Activated CD8-positive, alpha-beta memory T cell treated with anti-CD3 and anti-CD28 coated beads, Interleukin-2, amount 10 ng/mL, durations not matched to agents 7 days and 5 days (primary cell): ENCODE measurements at regions not wholly inside any gene's neighbourhood (a gene's known extent, or its start where the extent isn't known, plus 50 kb on each side); places are given as distances from the start of the nearest gene placed in this dataset.
"Not testable (repeated sequence)": the region's sequence is repeated elsewhere in the genome, so short reads cannot be mapped to it uniquely, and the experiment has no call there.

ENCODE experiments used
- ATAC-seq: fragments of 150-1000 bp; cut with Tn5 transposase; one replicate; pipeline ENCODE4 v1.10.0; 2021; ENCODE audit warnings: moderate library complexity
- CTCF ChIA-PET: fragments of 350-600 bp; sonication (Branson Sonifier 250); formaldehyde crosslinking; loops from one replicate; lab custom pipeline; 2021; ENCODE audit warnings: antibody characterized with exemption; lab: Charles Lee
- DNase-seq: peaks from one replicate; pipeline ENCODE4 v3.0.0-alpha.2; 2020
- H3K27ac Mint-ChIP-seq: one replicate; pipeline ENCODE4 v1.8.0; 2021; ENCODE audit warnings: mild to moderate bottlenecking, mixed read lengths
- H3K27me3 Mint-ChIP-seq: one replicate; pipeline ENCODE4 v1.8.0; 2021; ENCODE audit warnings: mixed read lengths
- H3K36me3 Mint-ChIP-seq: one replicate; pipeline ENCODE4 v1.8.0; 2021; ENCODE audit warnings: mild to moderate bottlenecking, mixed read lengths
- H3K4me1 Mint-ChIP-seq: one replicate; pipeline ENCODE4 v1.8.0; 2021; ENCODE audit warnings: mixed read lengths
- H3K4me3 Mint-ChIP-seq: one replicate; pipeline ENCODE4 v1.8.0; 2021; ENCODE audit warnings: mild to moderate bottlenecking, moderate library complexity, mixed read lengths
- H3K9me3 Mint-ChIP-seq: one replicate; pipeline ENCODE4 v1.8.0; 2022; ENCODE audit warnings: low read depth, mixed read lengths

- no peaks in the 10 kb centered on the region for H3K36me3 Mint-ChIP-seq
- no peak for ATAC-seq
- no peak overlapping the region for H3K4me3 Mint-ChIP-seq
- H3K27me3 Mint-ChIP-seq, result no peaks in the 10 kb centered on the region
- H3K9me3 Mint-ChIP-seq, result peaks cover 15% of the 10 kb centered on the region
- CTCF ChIA-PET, result no interaction called here
- no peak for DNase-seq
- H3K4me1 Mint-ChIP-seq, result no peaks in the 10 kb centered on the region
- no peak overlapping the region for H3K27ac Mint-ChIP-seq
Measured at GRCh38 chr7:79761876-79762429, 308.5 kb upstream of the MAGI2 start.

- ATAC-seq, H3K4me3 Mint-ChIP-seq, CTCF ChIA-PET, H3K27me3 Mint-ChIP-seq, H3K9me3 Mint-ChIP-seq, H3K36me3 Mint-ChIP-seq, H3K4me1 Mint-ChIP-seq, H3K27ac Mint-ChIP-seq, DNase-seq: not testable (repeated sequence)
Measured at GRCh38 chr7:79750941-79751340, 297.5 kb upstream of the MAGI2 start.

GRCh38 chr7:79749856-79750255 lies 296.4 kb upstream of the MAGI2 start:
- Mint-ChIP-seq H3K27ac (no peak overlapping the region), H3K4me3 (no peak overlapping the region), H3K27me3 (no peaks in the 10 kb centered on the region), H3K9me3 (peaks cover 6% of the 10 kb centered on the region), H3K4me1 (no peaks in the 10 kb centered on the region), H3K36me3 (no peaks in the 10 kb centered on the region)
- CTCF ChIA-PET, result no interaction called here
- DNase-seq, result no peak
- no peak for ATAC-seq

- peaks cover 14% of the 10 kb centered on the region for H3K9me3 Mint-ChIP-seq
Measured at GRCh38 chr7:79741684-79742083, 288.2 kb upstream of the MAGI2 start.

GRCh38 chr7:79740076-79740475 lies 286.6 kb upstream of the MAGI2 start:
- no peak overlapping the region for H3K27ac Mint-ChIP-seq
- no peaks in the 10 kb centered on the region for H3K36me3 Mint-ChIP-seq
- H3K9me3 Mint-ChIP-seq, result peaks cover 15% of the 10 kb centered on the region
- DNase-seq (no peak), ATAC-seq (no peak)
- CTCF ChIA-PET, result no interaction called here
- H3K27me3 Mint-ChIP-seq, result no peaks in the 10 kb centered on the region
- no peaks in the 10 kb centered on the region for H3K4me1 Mint-ChIP-seq
- H3K4me3 Mint-ChIP-seq, result no peak overlapping the region

More at GRCh38 chr7:79741684-79742083, 288.2 kb upstream of the MAGI2 start:
- CTCF ChIA-PET, result no interaction called here
- Mint-ChIP-seq H3K4me3 (no peak overlapping the region), H3K36me3 (no peaks in the 10 kb centered on the region), H3K4me1 (no peaks in the 10 kb centered on the region), H3K27ac (no peak overlapping the region), H3K27me3 (no peaks in the 10 kb centered on the region)
- ATAC-seq (no peak), DNase-seq (no peak)

GRCh38 chr7:79739036-79739709 lies 285.7 kb upstream of the MAGI2 start:
- H3K4me1 Mint-ChIP-seq, H3K4me3 Mint-ChIP-seq, H3K27ac Mint-ChIP-seq, H3K36me3 Mint-ChIP-seq, ATAC-seq, CTCF ChIA-PET, H3K27me3 Mint-ChIP-seq, DNase-seq: not testable (repeated sequence)
- peaks cover 13% of the 10 kb centered on the region for H3K9me3 Mint-ChIP-seq

GRCh38 chr7:79736418-79736817 lies 283.0 kb upstream of the MAGI2 start:
- Mint-ChIP-seq H3K36me3 (no peaks in the 10 kb centered on the region), H3K4me3 (no peak overlapping the region), H3K27me3 (no peaks in the 10 kb centered on the region), H3K27ac (no peak overlapping the region), H3K9me3 (peaks cover 25% of the 10 kb centered on the region), H3K4me1 (no peaks in the 10 kb centered on the region)
- CTCF ChIA-PET, result no interaction called here
- ATAC-seq (no peak), DNase-seq (no peak)

GRCh38 chr7:79735012-79735411 lies 281.5 kb upstream of the MAGI2 start:
- CTCF ChIA-PET, result no interaction called here
- Mint-ChIP-seq H3K36me3 (peaks cover 1% of the 10 kb centered on the region), H3K27me3 (no peaks in the 10 kb centered on the region), H3K4me1 (no peaks in the 10 kb centered on the region), H3K4me3 (no peak overlapping the region), H3K9me3 (peaks cover 21% of the 10 kb centered on the region), H3K27ac (no peak overlapping the region)
- ATAC-seq, result no peak
- DNase-seq, result no peak

- H3K27ac Mint-ChIP-seq, result no peak overlapping the region
- CTCF ChIA-PET, result no interaction called here
- H3K27me3 Mint-ChIP-seq, result no peaks in the 10 kb centered on the region
- peaks cover 1% of the 10 kb centered on the region for H3K36me3 Mint-ChIP-seq
- DNase-seq (no peak), ATAC-seq (no peak)
- H3K4me1 Mint-ChIP-seq, result no peaks in the 10 kb centered on the region
- H3K4me3 Mint-ChIP-seq, result no peak overlapping the region
- peaks cover 21% of the 10 kb centered on the region for H3K9me3 Mint-ChIP-seq
Measured at GRCh38 chr7:79734181-79734580, 280.7 kb upstream of the MAGI2 start.

- H3K4me1 Mint-ChIP-seq, result no peaks in the 10 kb centered on the region
- H3K4me3 Mint-ChIP-seq, result no peak overlapping the region
Measured at GRCh38 chr7:79732535-79732934, 279.1 kb upstream of the MAGI2 start.

GRCh38 chr7:79730971-79731370 lies 277.5 kb upstream of the MAGI2 start:
- Mint-ChIP-seq H3K9me3 (peaks cover 19% of the 10 kb centered on the region), H3K27me3 (no peaks in the 10 kb centered on the region), H3K27ac (no peak overlapping the region), H3K4me3 (no peak overlapping the region), H3K36me3 (peaks cover 1% of the 10 kb centered on the region), H3K4me1 (no peaks in the 10 kb centered on the region)
- no peak for ATAC-seq
- DNase-seq, result no peak
- CTCF ChIA-PET, result no interaction called here

More at GRCh38 chr7:79732535-79732934, 279.1 kb upstream of the MAGI2 start:
- no peak for DNase-seq
- no peak for ATAC-seq
- Mint-ChIP-seq H3K27ac (no peak overlapping the region), H3K36me3 (peaks cover 1% of the 10 kb centered on the region), H3K9me3 (peaks cover 21% of the 10 kb centered on the region), H3K27me3 (no peaks in the 10 kb centered on the region)
- CTCF ChIA-PET, result no interaction called here

GRCh38 chr7:79723833-79724618 lies 270.6 kb upstream of the MAGI2 start:
- H3K4me1 Mint-ChIP-seq, result no peaks in the 10 kb centered on the region
- CTCF ChIA-PET, result no interaction called here
- H3K9me3 Mint-ChIP-seq, result peaks cover 2% of the 10 kb centered on the region
- H3K27ac Mint-ChIP-seq, result no peak overlapping the region
- H3K36me3 Mint-ChIP-seq, result no peaks in the 10 kb centered on the region
- no peak for ATAC-seq
- H3K4me3 Mint-ChIP-seq, result no peak overlapping the region
- no peaks in the 10 kb centered on the region for H3K27me3 Mint-ChIP-seq
- DNase-seq, result no peak

- Mint-ChIP-seq H3K9me3 (peaks cover 2% of the 10 kb centered on the region), H3K4me3 (no peak overlapping the region), H3K27me3 (no peaks in the 10 kb centered on the region), H3K27ac (no peak overlapping the region), H3K36me3 (no peaks in the 10 kb centered on the region), H3K4me1 (no peaks in the 10 kb centered on the region)
- no peak for DNase-seq
- no peak for ATAC-seq
- CTCF ChIA-PET, result no interaction called here
Measured at GRCh38 chr7:79722217-79722616, 268.8 kb upstream of the MAGI2 start.

- H3K27ac Mint-ChIP-seq, result no peak overlapping the region
- no peaks in the 10 kb centered on the region for H3K4me1 Mint-ChIP-seq
- no peaks in the 10 kb centered on the region for H3K27me3 Mint-ChIP-seq
- no peak for DNase-seq
- CTCF ChIA-PET, result no interaction called here
- H3K4me3 Mint-ChIP-seq, result no peak overlapping the region
- peaks cover 2% of the 10 kb centered on the region for H3K9me3 Mint-ChIP-seq
- ATAC-seq, result no peak
- H3K36me3 Mint-ChIP-seq, result no peaks in the 10 kb centered on the region
Measured at GRCh38 chr7:79719216-79719615, 265.7 kb upstream of the MAGI2 start.
